Glutamatergic neuron (in vitro differentiated cells): ENCODE measurements at regions not wholly inside any gene's neighbourhood (a gene's known extent, or its start where the extent isn't known, plus 50 kb on each side); places are given as distances from the start of the nearest gene placed in this dataset.
"Not testable (repeated sequence)": the region's sequence is repeated elsewhere in the genome, so short reads cannot be mapped to it uniquely, and the experiment has no call there.

Source experiments
- DNase-seq: peaks from one replicate; pipeline ENCODE4 v3.0.0; 2022
- H3K27ac Mint-ChIP-seq: one replicate; pipeline ENCODE4 v1.8.0; 2020; ENCODE audit warnings: mild to moderate bottlenecking, mixed read lengths, inconsistent platforms; ENCODE audit not compliant: unreplicated experiment
- H3K27me3 Mint-ChIP-seq: one replicate; pipeline ENCODE4 v1.8.0; 2020; ENCODE audit warnings: mild to moderate bottlenecking, moderate library complexity, mixed read lengths, inconsistent platforms; ENCODE audit not compliant: unreplicated experiment
- H3K36me3 Mint-ChIP-seq: one replicate; pipeline ENCODE4 v1.8.0; 2020; ENCODE audit warnings: mild to moderate bottlenecking, mixed read lengths, inconsistent platforms; ENCODE audit not compliant: unreplicated experiment
- H3K4me1 Mint-ChIP-seq: one replicate; pipeline ENCODE4 v1.8.0; 2020; ENCODE audit warnings: mild to moderate bottlenecking, low read depth, mixed read lengths, inconsistent platforms; ENCODE audit not compliant: unreplicated experiment
- H3K4me3 Mint-ChIP-seq: one replicate; pipeline ENCODE4 v1.8.0; 2020; ENCODE audit warnings: mild to moderate bottlenecking, mixed read lengths, inconsistent platforms; ENCODE audit not compliant: unreplicated experiment
- H3K9me3 Mint-ChIP-seq: one replicate; pipeline ENCODE4 v1.8.0; 2020; ENCODE audit warnings: mild to moderate bottlenecking, moderate library complexity, mixed read lengths, inconsistent platforms; ENCODE audit not compliant: unreplicated experiment
- TF ChIP-seq, protein P1 (sequence below): fragments of 200-600 bp; sonication (generic); IDR thresholded peaks from one replicate; pipeline ENCODE4 v1.5.0; 2021; ENCODE audit not compliant: partially characterized antibody, unreplicated experiment

DNA sequence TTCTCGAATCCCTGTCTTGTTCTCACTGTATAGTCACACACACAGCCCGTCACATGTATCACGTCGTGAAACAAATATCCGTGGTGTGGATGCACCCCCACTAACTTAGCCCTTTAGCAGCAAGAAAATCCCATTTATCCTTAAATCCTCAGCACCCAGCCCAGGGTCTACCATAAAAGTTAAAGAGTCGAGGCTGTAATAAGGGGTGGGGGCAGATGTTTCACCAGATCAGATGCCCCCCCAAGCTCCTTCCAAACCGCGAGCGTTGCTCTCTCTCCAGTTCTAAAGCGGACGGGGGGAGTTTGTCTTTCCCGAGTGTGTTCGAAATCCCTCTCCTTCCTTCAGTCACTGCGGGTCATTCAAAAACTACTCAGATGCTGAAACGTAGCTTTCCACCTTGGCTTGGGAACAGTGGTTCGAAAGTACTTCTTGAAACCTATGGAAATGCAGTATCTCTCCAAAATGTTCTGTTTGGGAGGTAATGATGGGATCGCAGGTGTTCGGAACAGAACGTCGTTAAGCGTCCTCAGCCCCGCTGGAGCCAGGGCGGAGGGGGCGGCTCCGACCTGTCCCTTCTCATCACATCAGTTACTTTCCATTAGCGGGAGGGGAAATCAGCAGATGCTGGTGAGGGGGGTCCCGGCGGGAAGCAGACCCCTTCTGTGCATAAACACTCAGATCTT, 156.2 kb downstream of the BRD1 start:
- no peak overlapping the region for H3K27ac Mint-ChIP-seq
- no peaks in the 10 kb centered on the region for H3K4me1 Mint-ChIP-seq
- DNase-seq = no peak
- H3K27me3 Mint-ChIP-seq = peaks cover 8% of the 10 kb centered on the region
- peaks cover 21% of the 10 kb centered on the region for H3K9me3 Mint-ChIP-seq
- H3K36me3 Mint-ChIP-seq = peaks cover 11% of the 10 kb centered on the region
- H3K4me3 Mint-ChIP-seq = no peak overlapping the region
- TF ChIP-seq, protein P1, sequence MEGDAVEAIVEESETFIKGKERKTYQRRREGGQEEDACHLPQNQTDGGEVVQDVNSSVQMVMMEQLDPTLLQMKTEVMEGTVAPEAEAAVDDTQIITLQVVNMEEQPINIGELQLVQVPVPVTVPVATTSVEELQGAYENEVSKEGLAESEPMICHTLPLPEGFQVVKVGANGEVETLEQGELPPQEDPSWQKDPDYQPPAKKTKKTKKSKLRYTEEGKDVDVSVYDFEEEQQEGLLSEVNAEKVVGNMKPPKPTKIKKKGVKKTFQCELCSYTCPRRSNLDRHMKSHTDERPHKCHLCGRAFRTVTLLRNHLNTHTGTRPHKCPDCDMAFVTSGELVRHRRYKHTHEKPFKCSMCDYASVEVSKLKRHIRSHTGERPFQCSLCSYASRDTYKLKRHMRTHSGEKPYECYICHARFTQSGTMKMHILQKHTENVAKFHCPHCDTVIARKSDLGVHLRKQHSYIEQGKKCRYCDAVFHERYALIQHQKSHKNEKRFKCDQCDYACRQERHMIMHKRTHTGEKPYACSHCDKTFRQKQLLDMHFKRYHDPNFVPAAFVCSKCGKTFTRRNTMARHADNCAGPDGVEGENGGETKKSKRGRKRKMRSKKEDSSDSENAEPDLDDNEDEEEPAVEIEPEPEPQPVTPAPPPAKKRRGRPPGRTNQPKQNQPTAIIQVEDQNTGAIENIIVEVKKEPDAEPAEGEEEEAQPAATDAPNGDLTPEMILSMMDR = no peak

DNA sequence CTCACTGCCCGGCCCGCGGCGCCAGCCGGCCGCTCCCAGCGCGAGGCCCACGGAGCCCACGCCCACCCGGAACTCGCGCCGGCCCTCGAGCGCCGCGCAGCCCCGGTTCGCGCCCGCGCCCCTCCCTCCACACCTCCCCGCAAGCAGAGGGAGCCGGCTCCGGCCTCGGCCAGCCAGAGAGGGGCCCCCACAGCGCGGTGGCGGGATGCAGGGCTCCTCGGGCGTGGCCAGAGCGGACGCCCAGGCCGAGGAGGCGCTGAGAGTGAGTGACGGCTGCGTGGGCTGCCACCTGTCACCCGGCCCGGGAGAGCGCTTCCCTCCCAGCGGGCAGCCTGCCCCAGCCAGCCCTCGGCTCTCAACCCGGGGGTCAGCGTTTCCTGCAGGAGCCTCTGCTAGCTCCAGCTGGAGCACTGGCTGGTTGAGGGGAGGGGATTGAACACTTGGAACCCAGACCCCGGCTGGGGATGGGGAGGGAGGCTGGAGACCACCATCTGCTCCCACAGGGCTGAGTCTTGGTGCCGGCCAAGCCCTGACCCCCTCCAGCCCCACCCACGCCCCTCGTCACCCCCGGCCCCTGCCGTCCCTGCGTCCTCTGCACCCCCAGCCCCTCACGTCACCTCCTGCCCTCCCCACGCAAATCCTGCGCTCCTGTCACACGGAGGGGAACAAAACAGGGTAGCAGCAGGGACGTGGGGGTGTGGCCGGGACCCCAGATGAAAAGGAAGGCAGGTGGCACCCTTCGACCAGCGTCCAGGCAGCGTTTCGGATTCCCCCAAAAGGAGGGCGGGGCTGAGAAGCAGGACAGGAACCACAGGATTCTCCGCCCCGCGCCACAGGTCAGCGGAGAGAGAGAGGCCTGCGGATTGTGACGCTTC, 157.0 kb downstream of the BRD1 start:
- H3K36me3 Mint-ChIP-seq = peaks cover 11% of the 10 kb centered on the region
- no peak overlapping the region for H3K27ac Mint-ChIP-seq
- TF ChIP-seq, protein P1 = no peak
- H3K4me1 Mint-ChIP-seq = no peaks in the 10 kb centered on the region
- no peak for DNase-seq
- peaks cover 21% of the 10 kb centered on the region for H3K9me3 Mint-ChIP-seq
- peaks cover 8% of the 10 kb centered on the region for H3K27me3 Mint-ChIP-seq
- H3K4me3 Mint-ChIP-seq = no peak overlapping the region

DNA sequence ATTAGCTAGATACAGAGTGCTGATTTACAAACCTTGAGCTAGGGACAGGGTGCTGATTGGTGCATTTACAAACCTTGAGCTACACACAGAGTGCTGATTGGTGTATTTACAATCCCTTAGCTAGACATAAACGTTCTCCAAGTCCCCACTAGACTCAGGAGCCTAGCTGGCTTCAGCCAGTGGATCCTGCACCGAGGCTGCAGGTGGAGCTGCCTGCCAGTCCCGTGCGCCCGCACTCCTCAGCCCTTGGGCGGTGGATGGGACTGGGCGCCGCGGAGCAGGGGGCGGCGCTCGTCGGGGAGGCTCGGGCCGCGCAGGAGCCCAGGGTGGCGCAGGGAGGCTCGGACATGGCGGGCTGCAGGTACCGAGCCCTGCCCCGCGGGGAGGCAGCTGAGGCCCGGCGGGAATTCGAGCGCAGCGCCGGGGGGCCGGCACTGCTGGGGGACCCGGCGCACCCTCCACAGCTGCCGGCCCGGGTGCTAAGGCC, 157.7 kb downstream of the BRD1 start:
- Mint-ChIP-seq H3K27me3 (peaks cover 10% of the 10 kb centered on the region), H3K9me3 (peaks cover 27% of the 10 kb centered on the region), H3K36me3 (peaks cover 15% of the 10 kb centered on the region)
- H3K27ac Mint-ChIP-seq, DNase-seq, H3K4me3 Mint-ChIP-seq, H3K4me1 Mint-ChIP-seq: not testable (repeated sequence)

DNA sequence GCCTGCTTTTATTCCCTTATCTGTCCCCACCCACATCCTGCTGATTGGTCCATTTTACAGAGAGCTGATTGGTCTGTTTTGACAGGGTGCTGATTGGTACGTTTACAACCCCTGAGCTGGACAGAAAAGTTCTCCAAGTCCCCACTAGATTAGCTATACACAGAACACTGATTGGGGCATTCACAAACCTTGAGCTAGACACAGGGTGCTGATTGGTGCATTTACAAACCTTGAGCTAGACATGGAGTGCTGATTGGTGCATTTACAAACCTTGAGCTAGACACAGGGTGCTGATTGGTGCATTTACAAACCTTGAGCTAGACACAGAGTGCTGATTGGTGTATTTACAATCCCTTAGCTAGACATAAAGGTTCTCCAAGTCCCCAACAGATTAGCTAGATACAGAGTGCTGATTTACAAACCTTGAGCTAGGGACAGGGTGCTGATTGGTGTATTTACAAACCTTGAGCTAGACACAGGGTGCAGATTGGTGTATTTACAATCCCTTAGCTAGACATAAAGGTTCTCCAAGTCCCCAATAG, 158.2 kb downstream of the BRD1 start:
- H3K27me3 Mint-ChIP-seq = peaks cover 10% of the 10 kb centered on the region
- peaks cover 27% of the 10 kb centered on the region for H3K9me3 Mint-ChIP-seq
- H3K27ac Mint-ChIP-seq, H3K4me1 Mint-ChIP-seq, H3K4me3 Mint-ChIP-seq, DNase-seq: not testable (repeated sequence)
- H3K36me3 Mint-ChIP-seq = peaks cover 15% of the 10 kb centered on the region

DNA sequence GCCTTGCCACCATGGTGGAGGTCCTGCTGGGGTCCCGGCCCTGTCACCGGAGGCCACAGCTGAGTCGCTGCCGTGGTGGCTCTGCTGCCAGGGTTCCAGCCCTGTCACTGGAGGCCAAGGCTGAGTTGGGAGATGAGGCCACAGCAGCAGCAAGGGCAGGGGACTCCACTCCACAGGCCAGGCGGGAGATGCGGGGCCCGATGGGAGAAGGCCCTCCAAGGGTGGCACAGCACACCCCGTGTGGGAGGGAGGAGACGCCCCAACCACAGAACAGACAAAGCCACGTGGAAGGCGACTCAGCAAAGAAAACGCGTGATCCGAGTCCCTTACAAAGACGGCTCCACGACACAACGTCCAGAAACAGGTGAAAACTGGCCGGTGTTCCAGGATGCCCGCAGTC, 159.3 kb downstream of the BRD1 start:
- Mint-ChIP-seq H3K27me3 (peaks cover 10% of the 10 kb centered on the region), H3K27ac (no peak overlapping the region), H3K4me3 (no peak overlapping the region), H3K9me3 (peaks cover 27% of the 10 kb centered on the region), H3K4me1 (no peaks in the 10 kb centered on the region), H3K36me3 (peaks cover 15% of the 10 kb centered on the region)
- TF ChIP-seq, protein P1 = no peak
- no peak for DNase-seq
